H1 (cell line): ENCODE measurements at regions not wholly inside any gene's neighbourhood (a gene's known extent, or its start where the extent isn't known, plus 50 kb on each side); places are given as distances from the start of the nearest gene placed in this dataset.

Experiments
- CTCF ChIA-PET: fragments of 300-600 bp; sonication (Branson Sonifier 250); formaldehyde crosslinking; loops from one replicate; lab custom pipeline; 2021; ENCODE audit not compliant: partially characterized antibody; lab: Charles Lee
- POLR2A ChIA-PET: fragments of 300-600 bp; sonication (Branson Sonifier 250); formaldehyde crosslinking; loops from one replicate; lab custom pipeline; 2021; ENCODE audit warnings: inconsistent platforms; ENCODE audit not compliant: partially characterized antibody; lab: Charles Lee
- DNase-seq, 2 experiments: peaks; one replicate each; pipeline versions ENCODE4 v3.0.0 to v3.0.0-alpha.2; 2010 to 2022; ENCODE audit warnings: low spot score in 2 of 2, low read depth in 1 of 2, mixed read lengths in 1 of 2
- FAIRE-seq: peaks from 2 replicates; lab custom pipeline; 2011; peaks lifted over from hg19 to GRCh38; lab: Jason Lieb, UNC
- H2AFZ ChIP-seq: 2 replicates; pipeline ENCODE4 v1.8.1; 2012; ENCODE audit warnings: low read length, inconsistent platforms
- H2AK5ac ChIP-seq: 2 replicates; pipeline ENCODE4 v1.6.1; 2013; ENCODE audit warnings: low read depth, low read length
- H2BK120ac ChIP-seq: replicated peaks from 2 replicates; pipeline ENCODE3; 2013; ENCODE audit warnings: low read depth, low read length, inconsistent platforms
- H2BK12ac ChIP-seq: 2 replicates; pipeline ENCODE4 v1.6.1; 2013; ENCODE audit warnings: low read depth, low read length
- H2BK15ac ChIP-seq: 2 replicates; pipeline ENCODE4 v1.6.1; 2013; ENCODE audit warnings: low read length
- H2BK20ac ChIP-seq: 2 replicates; pipeline ENCODE4 v1.6.1; 2013; ENCODE audit warnings: low read length
- H2BK5ac ChIP-seq: 2 replicates; pipeline ENCODE4 v1.6.1; 2013; ENCODE audit warnings: low read depth, low read length
- H3K14ac ChIP-seq: 2 replicates; pipeline ENCODE4 v1.6.1; 2013; ENCODE audit warnings: inconsistent platforms; ENCODE audit not compliant: insufficient read length
- H3K18ac ChIP-seq: 2 replicates; pipeline ENCODE4 v1.6.1; 2013; ENCODE audit warnings: low read length; ENCODE audit errors: extremely low read depth
- H3K23ac ChIP-seq: 2 replicates; pipeline ENCODE4 v1.6.1; 2013; ENCODE audit warnings: inconsistent platforms; ENCODE audit not compliant: insufficient read length
- H3K23me2 ChIP-seq: 2 replicates; pipeline ENCODE4 v1.6.1; 2013; ENCODE audit warnings: low read depth, low read length
- H3K27ac ChIP-seq: 2 replicates; pipeline ENCODE4 v1.6.1; 2011; ENCODE audit warnings: low read depth, low read length, inconsistent platforms
- H3K27me3 ChIP-seq, 4 experiments: replicated peaks in 1 of 4; 1 replicate in 1 of 4; 2 replicates in 3 of 4; pipeline versions ENCODE4 v1.6.1 to v1.8.1; 2011 to 2013; ENCODE audit warnings: low read length in 3 of 4, mild to moderate bottlenecking in 3 of 4, inconsistent platforms in 2 of 4, mixed read lengths in 2 of 4, moderate library complexity in 1 of 4; ENCODE audit not compliant: control insufficient read depth in 3 of 4, insufficient read depth in 3 of 4; ENCODE audit errors: extremely low read depth in 1 of 4
- H3K36me3 ChIP-seq, 4 experiments: 2 replicates each; pipeline versions ENCODE4 v1.6.1 to v1.8.1; 2011 to 2013; ENCODE audit warnings: mild to moderate bottlenecking in 4 of 4, low read length in 3 of 4, moderate library complexity in 2 of 4, control low read depth in 1 of 4, inconsistent platforms in 1 of 4; ENCODE audit not compliant: insufficient read depth in 4 of 4, control insufficient read depth in 2 of 4
- H3K4ac ChIP-seq: replicated peaks from 2 replicates; pipeline ENCODE3; 2013; ENCODE audit warnings: low read length, low read depth, mixed read lengths, inconsistent platforms; ENCODE audit not compliant: insufficient read length
- H3K4me1 ChIP-seq, 4 experiments: replicated peaks in 1 of 4; 1 replicate in 1 of 4; 2 replicates in 3 of 4; pipeline versions ENCODE4 v1.6.1 to v1.8.1; 2011 to 2013; ENCODE audit warnings: low read length in 3 of 4, inconsistent platforms in 2 of 4, mixed read lengths in 1 of 4; ENCODE audit not compliant: insufficient read depth in 4 of 4, control insufficient read depth in 3 of 4
- H3K4me2 ChIP-seq, 2 experiments: 2 replicates each; pipeline versions ENCODE4 v1.6.1 to v1.8.1; 2011 to 2013; ENCODE audit warnings: low read depth in 2 of 2, low read length in 2 of 2, control low read depth in 1 of 2, inconsistent platforms in 1 of 2, mild to moderate bottlenecking in 1 of 2; ENCODE audit not compliant: insufficient read depth in 1 of 2
- H3K4me3 ChIP-seq, 4 experiments: fragments of 200-600, 300-600 bp in 1 of 4; sonication (generic), shearing (Covaris generic), sonication (Bioruptor Twin) in 1 of 4; 2 replicates each; pipeline versions ENCODE4 v1.5.1 to v1.8.1; 2011 to 2016; ENCODE audit warnings: low read length in 4 of 4, low read depth in 3 of 4, control low read depth in 2 of 4, inconsistent platforms in 2 of 4, mild to moderate bottlenecking in 2 of 4, mixed read lengths in 1 of 4, moderate library complexity in 1 of 4; ENCODE audit not compliant: insufficient read depth in 2 of 4; ENCODE audit errors: extremely low read depth in 1 of 4
- H3K56ac ChIP-seq: replicated peaks from 2 replicates; pipeline ENCODE3; 2013; ENCODE audit warnings: low read depth, mild to moderate bottlenecking, mixed read lengths, low read length, inconsistent platforms; ENCODE audit not compliant: insufficient read length
- H3K79me1 ChIP-seq: 2 replicates; pipeline ENCODE4 v1.6.1; 2013; ENCODE audit warnings: low read depth, low read length, control low read depth
- H3K79me2 ChIP-seq, 2 experiments: 2 replicates each; pipeline versions ENCODE4 v1.6.1 to v1.8.1; 2012 to 2013; ENCODE audit warnings: low read length in 2 of 2, mild to moderate bottlenecking in 2 of 2, inconsistent platforms in 1 of 2; ENCODE audit not compliant: insufficient read depth in 2 of 2, control insufficient read depth in 1 of 2
- H3K9ac ChIP-seq, 4 experiments: replicated peaks in 1 of 4; 1 replicate in 1 of 4; 2 replicates in 3 of 4; pipeline versions ENCODE4 v1.6.1 to v1.8.1; 2011 to 2013; ENCODE audit warnings: low read depth in 3 of 4, low read length in 3 of 4, control low read depth in 2 of 4, mild to moderate bottlenecking in 2 of 4, moderate library complexity in 2 of 4, inconsistent platforms in 1 of 4; ENCODE audit errors: extremely low read depth in 1 of 4
- H3K9me3 ChIP-seq, 2 experiments: 2 replicates each; pipeline versions ENCODE4 v1.6.1 to v1.8.1; 2012 to 2013; ENCODE audit warnings: mild to moderate bottlenecking in 2 of 2, moderate library complexity in 2 of 2, control low read depth in 1 of 2, inconsistent platforms in 1 of 2, low read depth in 1 of 2, low read length in 1 of 2, mixed read lengths in 1 of 2; ENCODE audit not compliant: insufficient read depth in 2 of 2
- H4K20me1 ChIP-seq, 2 experiments: replicated peaks in 1 of 2; 2 replicates each; pipeline versions ENCODE3 to v1.8.1; 2011 to 2013; ENCODE audit warnings: inconsistent platforms in 2 of 2, low read length in 2 of 2, mild to moderate bottlenecking in 1 of 2; ENCODE audit not compliant: insufficient read depth in 2 of 2, control insufficient read depth in 1 of 2
- H4K5ac ChIP-seq: 2 replicates; pipeline ENCODE4 v1.6.1; 2013; ENCODE audit warnings: low read length, low read depth, mixed read lengths, inconsistent platforms; ENCODE audit not compliant: insufficient read length
- H4K8ac ChIP-seq: 2 replicates; pipeline ENCODE4 v1.8.0; 2013; ENCODE audit warnings: mild to moderate bottlenecking, moderate library complexity, low read length, inconsistent platforms; ENCODE audit not compliant: insufficient read depth; ENCODE audit errors: extremely low read depth
- H4K91ac ChIP-seq: replicated peaks from 2 replicates; pipeline ENCODE3; 2013; ENCODE audit warnings: low read length, mixed read lengths, inconsistent platforms; ENCODE audit not compliant: insufficient read length
- GABPA ChIP-seq: IDR thresholded peaks from 2 replicates; pipeline ENCODE4 v1.6.1; 2011; ENCODE audit warnings: mild to moderate bottlenecking, low read length, moderate library complexity, borderline replicate concordance; ENCODE audit not compliant: insufficient read depth
- NANOG ChIP-seq: IDR thresholded peaks from 2 replicates; pipeline ENCODE4 v1.6.1; 2011; ENCODE audit warnings: low read length, low read depth, mild to moderate bottlenecking, inconsistent platforms; ENCODE audit not compliant: insufficient read depth, poor library complexity, severe bottlenecking
- POU5F1 ChIP-seq: IDR thresholded peaks from 2 replicates; pipeline ENCODE4 v1.6.1; 2011; ENCODE audit warnings: low read depth, mild to moderate bottlenecking, low read length, moderate library complexity
- RXRA ChIP-seq: IDR thresholded peaks from 2 replicates; pipeline ENCODE4 v1.6.1; 2011; ENCODE audit warnings: low read depth, mild to moderate bottlenecking, low read length, moderate library complexity; ENCODE audit not compliant: insufficient read depth
- SP1 ChIP-seq: IDR thresholded peaks from 2 replicates; pipeline ENCODE4 v1.6.1; 2011; ENCODE audit warnings: low read depth, low read length
- SP2 ChIP-seq: IDR thresholded peaks from 2 replicates; pipeline ENCODE4 v1.6.1; 2012; ENCODE audit warnings: mild to moderate bottlenecking, low read length, inconsistent platforms
- TCF12 ChIP-seq: IDR thresholded peaks from 2 replicates; pipeline ENCODE4 v1.6.1; 2011; ENCODE audit warnings: low read depth, mild to moderate bottlenecking, low read length
- WGBS, 2 experiments: shearing (Covaris generic) in 1 of 2; methylation state at CpG; one replicate each; pipeline versions ENCODE4 v1.1.6 to v1.1.7; 2013 to 2015; ENCODE audit warnings: low lambda C conversion rate in 2 of 2, mixed read lengths in 2 of 2, inconsistent platforms in 1 of 2, low coverage in 1 of 2, missing lambda C conversion rate in 1 of 2; ENCODE audit not compliant: insufficient replicate concordance in 2 of 2, insufficient coverage in 1 of 2, insufficient read length in 1 of 2; ENCODE audit errors: extremely low coverage in 1 of 2, missing lambda C conversion rate in 1 of 2; 5-methylcytosine and 5-hydroxymethylcytosine counted together

DNA sequence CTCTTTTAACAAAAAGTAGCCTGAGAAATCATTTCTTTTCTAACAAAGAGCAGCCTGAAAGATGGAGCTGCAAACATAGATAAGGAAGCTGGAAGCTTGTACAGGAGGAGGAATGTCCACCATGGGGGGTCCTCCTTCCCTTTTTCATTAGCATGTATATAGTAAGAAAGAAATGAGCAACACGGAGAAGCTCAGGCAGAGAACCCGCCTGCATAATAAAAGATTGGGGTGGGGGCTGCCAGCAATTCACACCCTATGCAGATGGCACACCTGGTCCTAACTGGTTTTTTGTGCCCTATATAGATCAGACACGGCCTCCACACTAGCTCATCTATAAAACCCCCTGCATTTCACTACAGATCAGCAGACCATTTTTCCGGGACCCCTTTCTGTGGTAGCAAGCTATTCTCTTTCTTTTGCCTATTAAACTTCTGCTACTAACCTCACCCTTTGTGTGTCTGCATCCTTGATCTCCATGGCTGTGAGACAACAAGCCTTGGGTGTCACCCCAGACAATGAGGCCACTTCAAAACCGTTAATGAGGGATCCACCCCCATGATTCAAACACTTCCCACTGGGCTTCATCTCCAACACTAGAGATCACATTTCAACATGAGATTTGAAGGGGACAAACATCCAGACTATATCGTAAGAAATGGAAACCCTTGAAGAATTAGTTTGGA is 167.5 kb upstream of the FREM2 start:
- H4K8ac ChIP-seq: no peak overlapping the region
- H3K56ac ChIP-seq: no peak overlapping the region
- H3K27me3 ChIP-seq: no peaks in the 10 kb centered on the region
- POLR2A ChIA-PET: no interaction called here
- H2BK15ac ChIP-seq: no peak overlapping the region
- H2BK5ac ChIP-seq: 0 out of 2 replicates have a peak overlapping the region, but pooled peaks have one; percentile 87
- no peak overlapping the region for H2BK20ac ChIP-seq
- peak overlapping the region in 2 of 4 experiments; percentile 14 to 34; a peak in 3 of 7 replicates for H3K9ac ChIP-seq
- H3K79me2 ChIP-seq: no peaks in the 10 kb centered on the region
- H2BK12ac ChIP-seq: peak overlapping the region; percentile 52; the same call in 1 of the 2 replicates
- CTCF ChIA-PET: interaction anchor here (0.6 to 0.7 kb wide), 2 partner anchors 34 to 43 kb away, joined by 3 read pairs; no protein-coding TSS in a partner anchor
- no peaks in the 10 kb centered on the region for H3K9me3 ChIP-seq
- H3K23me2 ChIP-seq: no peaks in the 10 kb centered on the region
- H3K23ac ChIP-seq: no peak overlapping the region
- H3K4me2 ChIP-seq: peak overlapping the region; percentile 48 to 58
- H3K18ac ChIP-seq: no peak overlapping the region
- TF ChIP-seq SP2 (no peak), POU5F1 (peak; percentile 79; the same call in 1 of the 2 replicates), RXRA (no peak), TCF12 (peak; percentile 91; the same call in 1 of the 2 replicates), SP1 (0 out of 2 replicates have a peak, but pooled peaks have one; percentile 21), NANOG (peak; percentile 53), GABPA (no peak)
- peaks cover 9 to 20% (median 17%) of the 10 kb centered on the region in 4 experiments for H3K4me1 ChIP-seq
- no peak overlapping the region for H4K91ac ChIP-seq
- H2AK5ac ChIP-seq: no peak overlapping the region
- H3K14ac ChIP-seq: no peak overlapping the region
- H4K5ac ChIP-seq: no peak overlapping the region
- peak overlapping the region in 1 of 4 experiments; percentile 37; a peak in 3 of 8 replicates for H3K4me3 ChIP-seq
- H2BK120ac ChIP-seq: peak overlapping the region; percentile 86
- no peaks in the 10 kb centered on the region for H3K36me3 ChIP-seq
- peak; percentile 31 to 58 for DNase-seq
- H2AFZ ChIP-seq: no peak overlapping the region
- no peaks in the 10 kb centered on the region for H4K20me1 ChIP-seq
- WGBS, 2 experiments: 37% methylated on average over 6 of the region's 6 CpGs; no CpG with 5 or more reads in 1 of the 2 experiments
- no peaks in the 10 kb centered on the region for H3K79me1 ChIP-seq
- peak; percentile 77 for FAIRE-seq
- no peak overlapping the region for H3K4ac ChIP-seq
- H3K27ac ChIP-seq: peak overlapping the region; percentile 68
